ENCODE measurements at regions not wholly inside any gene's neighbourhood (a gene's known extent, or its start where the extent isn't known, plus 50 kb on each side); places are given as distances from the start of the nearest gene placed in this dataset.

GRCh38 chr7:138196971-138197896 is 121.0 kb downstream of the AKR1D1 start:
- TF ChIP-seq CTCF (IDR thresholded peaks at IDR 0.05 in 4 of 5, conservative IDR thresholded peaks at IDR 0.05 in 1 of 5) (no peak), POLR2A (IDR thresholded peaks at IDR 0.05) (no peak)
